Testis (tissue), 2 donors: ENCODE measurements at regions not wholly inside any gene's neighbourhood (a gene's known extent, or its start where the extent isn't known, plus 50 kb on each side); places are given as distances from the start of the nearest gene placed in this dataset.

ENCODE experiments used
- CTCF ChIP-seq, 3 experiments: fragments of 450-650 bp in 2 of 3; fragments of 200-600 bp in 1 of 3; sonication (generic) in 1 of 3; IDR thresholded peaks; one replicate each; pipeline ENCODE4 v1.5.1; 2016 to 2019; ENCODE audit warnings: antibody characterized with exemption in 3 of 3, mild to moderate bottlenecking in 2 of 3, moderate library complexity in 1 of 3
- POLR2A ChIP-seq: fragments of 450-650 bp; IDR thresholded peaks from one replicate; pipeline ENCODE4 v1.6.1; 2017; ENCODE audit warnings: antibody characterized with exemption, mild to moderate bottlenecking, moderate library complexity

- TF ChIP-seq CTCF (IDR thresholded peaks at IDR 0.05) (no peak), POLR2A (no peak)
Measured at GRCh38 chr12:127480775-127481314, 786.1 kb upstream of the TMEM132C start.
